ENCODE measurements at regions not wholly inside any gene's neighbourhood (a gene's known extent, or its start where the extent isn't known, plus 50 kb on each side); places are given as distances from the start of the nearest gene placed in this dataset.

DNA sequence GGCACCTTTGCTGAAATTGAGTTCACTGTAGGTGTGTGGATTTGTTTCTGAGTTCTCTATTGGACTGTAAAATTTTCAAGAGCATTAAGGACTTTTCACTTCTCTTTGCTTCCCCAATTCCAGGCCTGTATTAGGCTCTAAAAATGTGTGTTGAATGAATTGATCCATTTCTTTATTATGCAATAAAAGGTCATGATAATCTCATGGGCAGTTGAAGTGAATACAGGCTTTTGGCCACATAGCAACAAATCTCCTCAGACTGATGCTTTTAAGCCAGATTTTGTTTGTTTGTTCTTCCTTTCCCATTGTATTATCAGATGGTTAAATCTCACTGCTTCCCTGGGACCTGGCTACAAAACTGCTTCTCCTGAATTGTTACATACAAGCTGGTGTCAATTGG, 258.0 kb upstream of the FAR2 start:
- no peaks in the 10 kb centered on the region for H3K79me2 ChIP-seq (ENCODE audit: low read length)
- H3K27ac ChIP-seq (ENCODE audit: low read length): no peak overlapping the region
- BruUV-seq (replicated peaks): no TSS peak
- CTCF ChIA-PET: no interaction called here
- no peak for ATAC-seq
- no peak overlapping the region for H2AFZ ChIP-seq (ENCODE audit: low read length)
- H3K27me3 ChIP-seq (ENCODE audit: low read length): no peaks in the 10 kb centered on the region
- H3K4me2 ChIP-seq (ENCODE audit: low read length): no peak overlapping the region
- H3K36me3 ChIP-seq (ENCODE audit: low read depth, low read length): no peaks in the 10 kb centered on the region
- H3K9me2 ChIP-seq (replicated peaks; ENCODE audit: low read length): no peaks in the 10 kb centered on the region
- H3K9ac ChIP-seq (ENCODE audit: low read length): no peak overlapping the region
- no peak for DNase-seq
- no peak for TF ChIP-seq EZH2phosphoT487 (IDR thresholded peaks at IDR 0.05; ENCODE audit: borderline replicate concordance, low read length)
- no peak for TF ChIP-seq EZH2 (IDR thresholded peaks at IDR 0.05; ENCODE audit: low read length, unreplicated experiment)
- no peak for TF ChIP-seq CTCF (conservative IDR thresholded peaks at IDR 0.05; ENCODE audit: low read depth, low read length)
- POLR2A ChIA-PET (ENCODE audit: unreplicated experiment): no interaction called here
- no peaks in the 10 kb centered on the region for H4K20me1 ChIP-seq (ENCODE audit: low read length)
- H3K9me3 ChIP-seq (ENCODE audit: low read length): no peaks in the 10 kb centered on the region
- intact Hi-C loops (cut with micrococcal nuclease): no loop called here
- no peaks in the 10 kb centered on the region for H3K4me1 ChIP-seq (ENCODE audit: insufficient read depth, low read length)
- no peaks in the 10 kb centered on the region for H3F3A ChIP-seq (ENCODE audit: low read length, unreplicated experiment)
- H3K4me3 ChIP-seq (ENCODE audit: low read length): no peak overlapping the region

DNA sequence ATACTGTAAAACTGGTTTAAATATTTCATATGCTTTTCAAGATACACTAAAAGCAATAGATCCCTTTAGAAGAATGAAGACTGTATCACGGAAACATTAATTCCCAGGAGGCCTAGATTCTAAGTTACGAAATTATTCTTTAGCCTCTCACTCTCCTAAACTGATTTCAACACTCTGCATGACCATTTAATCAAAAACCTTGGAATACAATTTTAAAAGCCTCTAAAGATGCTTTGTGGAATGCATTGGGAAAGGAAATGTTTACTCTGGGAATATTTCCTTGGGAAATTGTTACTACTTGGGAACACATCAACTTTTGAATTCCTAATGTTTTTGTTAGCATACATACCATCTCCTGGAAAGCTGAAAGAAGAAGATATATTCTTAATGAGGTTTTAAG, 255.7 kb upstream of the FAR2 start:
- no peaks in the 10 kb centered on the region for H3K4me1 ChIP-seq (ENCODE audit: insufficient read depth, low read length)
- no peak overlapping the region for H3K4me2 ChIP-seq (ENCODE audit: low read length)
- no peak overlapping the region for H3K9ac ChIP-seq (ENCODE audit: low read length)
- BruUV-seq (replicated peaks): no TSS peak
- intact Hi-C loops (cut with micrococcal nuclease): no loop called here
- ATAC-seq (no peak), DNase-seq (no peak)
- H3K9me2 ChIP-seq (replicated peaks; ENCODE audit: low read length): no peaks in the 10 kb centered on the region
- H3K9me3 ChIP-seq (ENCODE audit: low read length): peaks cover 5% of the 10 kb centered on the region; the same call in 1 of the 2 replicates
- CTCF ChIA-PET: no interaction called here
- TF ChIP-seq CTCF (conservative IDR thresholded peaks at IDR 0.05; ENCODE audit: low read depth, low read length): no peak
- TF ChIP-seq EZH2 (IDR thresholded peaks at IDR 0.05; ENCODE audit: low read length, unreplicated experiment): no peak
- TF ChIP-seq EZH2phosphoT487 (IDR thresholded peaks at IDR 0.05; ENCODE audit: borderline replicate concordance, low read length): no peak
- POLR2A ChIA-PET (ENCODE audit: unreplicated experiment): no interaction called here
- no peak overlapping the region for H3K4me3 ChIP-seq (ENCODE audit: low read length)
- no peaks in the 10 kb centered on the region for H3K79me2 ChIP-seq (ENCODE audit: low read length)
- no peaks in the 10 kb centered on the region for H3F3A ChIP-seq (ENCODE audit: low read length, unreplicated experiment)
- H3K27me3 ChIP-seq (ENCODE audit: low read length): no peaks in the 10 kb centered on the region
- H3K36me3 ChIP-seq (ENCODE audit: low read depth, low read length): no peaks in the 10 kb centered on the region
- no peaks in the 10 kb centered on the region for H4K20me1 ChIP-seq (ENCODE audit: low read length)
- H2AFZ ChIP-seq (ENCODE audit: low read length): no peak overlapping the region
- H3K27ac ChIP-seq (ENCODE audit: low read length): no peak overlapping the region

DNA sequence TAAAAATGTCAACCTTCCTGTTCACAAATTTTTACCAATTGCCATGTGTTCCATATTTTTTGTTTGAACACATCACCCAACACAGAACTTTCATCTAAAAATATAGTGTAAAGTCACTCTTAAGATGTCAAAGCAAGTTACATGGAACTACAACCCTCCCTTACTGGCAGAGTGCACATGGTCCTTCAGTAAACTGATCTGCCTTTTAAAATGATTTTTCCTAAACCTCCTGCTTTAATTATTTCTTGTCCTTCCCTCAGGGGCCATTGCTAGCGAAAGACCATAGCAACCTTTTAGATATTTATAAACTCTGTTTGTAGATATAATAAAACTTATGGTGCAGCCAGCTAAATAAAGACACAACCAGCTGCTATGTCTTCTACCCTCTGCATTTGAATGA, 255.2 kb upstream of the FAR2 start:
- no TSS peak for BruUV-seq (replicated peaks)
- H3K9me3 ChIP-seq (ENCODE audit: low read length): peaks cover 5% of the 10 kb centered on the region; the same call in 1 of the 2 replicates
- no peak overlapping the region for H3K9ac ChIP-seq (ENCODE audit: low read length)
- no peak for DNase-seq
- H3K9me2 ChIP-seq (replicated peaks; ENCODE audit: low read length): no peaks in the 10 kb centered on the region
- no peaks in the 10 kb centered on the region for H3F3A ChIP-seq (ENCODE audit: low read length, unreplicated experiment)
- H3K4me3 ChIP-seq (ENCODE audit: low read length): no peak overlapping the region
- no peaks in the 10 kb centered on the region for H3K79me2 ChIP-seq (ENCODE audit: low read length)
- TF ChIP-seq CTCF (conservative IDR thresholded peaks at IDR 0.05; ENCODE audit: low read depth, low read length) (no peak), EZH2phosphoT487 (IDR thresholded peaks at IDR 0.05; ENCODE audit: borderline replicate concordance, low read length) (no peak), EZH2 (IDR thresholded peaks at IDR 0.05; ENCODE audit: low read length, unreplicated experiment) (no peak)
- no peak for ATAC-seq
- no peaks in the 10 kb centered on the region for H3K36me3 ChIP-seq (ENCODE audit: low read depth, low read length)
- no peak overlapping the region for H2AFZ ChIP-seq (ENCODE audit: low read length)
- intact Hi-C loops (cut with micrococcal nuclease): no loop called here
- no peak overlapping the region for H3K4me2 ChIP-seq (ENCODE audit: low read length)
- no peak overlapping the region for H3K27ac ChIP-seq (ENCODE audit: low read length)
- H4K20me1 ChIP-seq (ENCODE audit: low read length): no peaks in the 10 kb centered on the region
- H3K4me1 ChIP-seq (ENCODE audit: insufficient read depth, low read length): no peaks in the 10 kb centered on the region
- CTCF ChIA-PET: no interaction called here
- H3K27me3 ChIP-seq (ENCODE audit: low read length): no peaks in the 10 kb centered on the region
- POLR2A ChIA-PET (ENCODE audit: unreplicated experiment): no interaction called here

All from PC-3 (cell line).